IMR-90 (cell line): ENCODE measurements at regions not wholly inside any gene's neighbourhood (a gene's known extent, or its start where the extent isn't known, plus 50 kb on each side); places are given as distances from the start of the nearest gene placed in this dataset.

Experiments
- ATAC-seq: fragments of 200-7000 bp; cut with Tn5 transposase; 2 replicates; pipeline ENCODE4 v1.9.1; 2020; ENCODE audit warnings: low read depth, mild to moderate bottlenecking, moderate library complexity
- BruUV-seq: library from RNA; stranded (reverse); fragments of 400-500 nt; replicated peaks from 2 replicates; lab custom pipeline; 2021; lab: Mats Ljungman, UMichigan
- CTCF ChIA-PET: fragments of 300-600 bp; formaldehyde crosslinking; extraction: SDS; loops from one replicate; lab custom pipeline; 2021; ENCODE audit warnings: antibody characterized with exemption; lab: Yijun Ruan, JAX
- POLR2A ChIA-PET: fragments of 300-600 bp; sonication (Branson Sonifier 250); formaldehyde crosslinking; loops from one replicate; lab custom pipeline; 2022; ENCODE audit warnings: antibody characterized with exemption; ENCODE audit not compliant: unreplicated experiment; lab: Charles Lee
- DNase-seq: peaks from one replicate; pipeline ENCODE4 v3.0.0; 2013
- H2AFZ ChIP-seq: replicated peaks from 2 replicates; pipeline ENCODE3; 2013; ENCODE audit warnings: low read length, mild to moderate bottlenecking; ENCODE audit not compliant: poor library complexity
- H2AK5ac ChIP-seq: 2 replicates; pipeline ENCODE4 v1.6.1; 2013; ENCODE audit warnings: low read depth, low read length, inconsistent platforms
- H2AK9ac ChIP-seq: replicated peaks from 2 replicates; pipeline ENCODE3; 2013; ENCODE audit warnings: mild to moderate bottlenecking, low read depth, low read length, moderate library complexity; ENCODE audit not compliant: poor library complexity
- H2BK120ac ChIP-seq: 2 replicates; pipeline ENCODE4 v1.6.1; 2013; ENCODE audit warnings: low read depth, low read length, inconsistent platforms
- H2BK15ac ChIP-seq: 3 replicates; pipeline ENCODE4 v1.6.1; 2013; ENCODE audit warnings: low read depth, low read length, inconsistent platforms
- H2BK20ac ChIP-seq: 2 replicates; pipeline ENCODE4 v1.6.1; 2013; ENCODE audit warnings: low read depth, mild to moderate bottlenecking, inconsistent platforms, low read length, moderate library complexity
- H2BK5ac ChIP-seq: 2 replicates; pipeline ENCODE4 v1.6.1; 2013; ENCODE audit warnings: mild to moderate bottlenecking, low read depth, low read length, inconsistent platforms; ENCODE audit not compliant: poor library complexity, severe bottlenecking
- H3K14ac ChIP-seq: replicated peaks from 2 replicates; pipeline ENCODE4 v1.6.1; 2013; ENCODE audit warnings: low read depth, low read length, inconsistent platforms
- H3K18ac ChIP-seq: 2 replicates; pipeline ENCODE4 v1.6.1; 2013; ENCODE audit warnings: low read depth, low read length, control low read depth
- H3K23ac ChIP-seq: 2 replicates; pipeline ENCODE4 v1.6.1; 2013; ENCODE audit warnings: low read depth, low read length, inconsistent platforms
- H3K27ac ChIP-seq: 2 replicates; pipeline ENCODE4 v1.5.1; 2013; ENCODE audit warnings: mild to moderate bottlenecking, control low read depth, low read length; ENCODE audit not compliant: insufficient read depth
- H3K27me3 ChIP-seq: 2 replicates; pipeline ENCODE4 v1.6.1; 2013; ENCODE audit warnings: low read length; ENCODE audit not compliant: control insufficient read depth, insufficient read depth
- H3K36me3 ChIP-seq: 2 replicates; pipeline ENCODE4 v1.6.1; 2013; ENCODE audit warnings: low read length, mixed read lengths; ENCODE audit not compliant: control insufficient read depth, insufficient read depth
- H3K4ac ChIP-seq: 2 replicates; pipeline ENCODE4 v1.6.1; 2013; ENCODE audit warnings: low read depth, low read length, inconsistent platforms
- H3K4me1 ChIP-seq: 2 replicates; pipeline ENCODE4 v1.6.1; 2013; ENCODE audit warnings: low read length, mixed read lengths; ENCODE audit not compliant: control insufficient read depth, insufficient read depth
- H3K4me2 ChIP-seq: 2 replicates; pipeline ENCODE4 v1.6.1; 2013; ENCODE audit warnings: low read depth, mild to moderate bottlenecking, control low read depth, low read length, moderate library complexity
- H3K4me3 ChIP-seq: 2 replicates; pipeline ENCODE4 v1.5.1; 2013; ENCODE audit warnings: low read depth, mild to moderate bottlenecking, control low read depth, low read length, moderate library complexity; ENCODE audit not compliant: insufficient read depth
- H3K56ac ChIP-seq: 2 replicates; pipeline ENCODE4 v1.6.1; 2013; ENCODE audit warnings: low read length, inconsistent platforms; ENCODE audit not compliant: insufficient read depth; ENCODE audit errors: extremely low read depth
- H3K79me1 ChIP-seq, 2 experiments: 2 replicates each; pipeline ENCODE4 v1.6.1; 2013; ENCODE audit warnings: low read length in 2 of 2, inconsistent platforms in 1 of 2, low read depth in 1 of 2
- H3K9ac ChIP-seq: 2 replicates; pipeline ENCODE4 v1.6.1; 2013; ENCODE audit warnings: low read depth, low read length, control low read depth
- H3K9me1 ChIP-seq: 2 replicates; pipeline ENCODE4 v1.6.1; 2013; ENCODE audit warnings: low read length, inconsistent platforms; ENCODE audit not compliant: insufficient read depth
- H3K9me3 ChIP-seq: 2 replicates; pipeline ENCODE4 v1.6.1; 2013; ENCODE audit warnings: low read length; ENCODE audit not compliant: control insufficient read depth, insufficient read depth
- H4K20me1 ChIP-seq: 2 replicates; pipeline ENCODE4 v1.6.1; 2013; ENCODE audit warnings: low read length, inconsistent platforms; ENCODE audit not compliant: insufficient read depth
- H4K5ac ChIP-seq: 2 replicates; pipeline ENCODE4 v1.6.1; 2013; ENCODE audit warnings: mild to moderate bottlenecking, low read depth, low read length, control low read depth
- H4K8ac ChIP-seq, 2 experiments: 2 replicates each; pipeline ENCODE4 v1.6.1; 2013; ENCODE audit warnings: low read depth in 2 of 2, low read length in 2 of 2, control low read depth in 1 of 2, inconsistent platforms in 1 of 2
- H4K91ac ChIP-seq: 2 replicates; pipeline ENCODE4 v1.6.1; 2013; ENCODE audit warnings: low read depth, low read length, inconsistent platforms; ENCODE audit not compliant: insufficient read depth
- BHLHE40 ChIP-seq: fragments of 150-350 bp; IDR thresholded peaks from 2 replicates; pipeline ENCODE4 v1.6.1; 2016; ENCODE audit warnings: mild to moderate bottlenecking, low read depth, low read length
- CEBPB ChIP-seq: IDR thresholded peaks from 2 replicates; pipeline ENCODE4 v1.6.1; 2012; ENCODE audit warnings: low read depth, low read length, improper control_type of control experiment
- CHD1 ChIP-seq: IDR thresholded peaks from 2 replicates; pipeline ENCODE4 v1.6.1; 2012; ENCODE audit warnings: low read depth, low read length, improper control_type of control experiment
- ELK1 ChIP-seq: fragments of 150-350 bp; IDR thresholded peaks from 2 replicates; pipeline ENCODE4 v1.6.1; 2016; ENCODE audit warnings: low read depth, mild to moderate bottlenecking, low read length, moderate library complexity, borderline replicate concordance
- FOS ChIP-seq: fragments of 150-350 bp; IDR thresholded peaks from 2 replicates; pipeline ENCODE4 v1.6.1; 2016; ENCODE audit warnings: low read depth, low read length
- MAFK ChIP-seq: IDR thresholded peaks from 2 replicates; pipeline ENCODE4 v1.6.1; 2012; ENCODE audit warnings: low read depth, low read length, improper control_type of control experiment
- MAZ ChIP-seq: IDR thresholded peaks from 2 replicates; pipeline ENCODE4 v1.6.1; 2012; ENCODE audit warnings: low read depth, mild to moderate bottlenecking, low read length, improper control_type of control experiment, moderate library complexity, borderline replicate concordance
- MXI1 ChIP-seq: IDR thresholded peaks from 2 replicates; pipeline ENCODE4 v1.6.1; 2012; ENCODE audit warnings: low read depth, mild to moderate bottlenecking, low read length, moderate library complexity, borderline replicate concordance
- NFE2L2 ChIP-seq: fragments of 150-350 bp; IDR thresholded peaks from 2 replicates; pipeline ENCODE4 v1.6.1; 2016; ENCODE audit warnings: low read depth, mild to moderate bottlenecking, low read length
- POLR2A ChIP-seq: IDR thresholded peaks from 2 replicates; pipeline ENCODE4 v1.6.1; 2012; ENCODE audit warnings: mild to moderate bottlenecking, low read depth, low read length
- RAD21 ChIP-seq: IDR thresholded peaks from 2 replicates; pipeline ENCODE4 v1.6.1; 2012; ENCODE audit warnings: low read length, improper control_type of control experiment
- RCOR1 ChIP-seq: IDR thresholded peaks from 2 replicates; pipeline ENCODE4 v1.6.1; 2012; ENCODE audit warnings: mild to moderate bottlenecking, low read length, improper control_type of control experiment; ENCODE audit not compliant: insufficient replicate concordance
- RFX5 ChIP-seq: IDR thresholded peaks from 2 replicates; pipeline ENCODE4 v1.8.0; 2012; ENCODE audit warnings: low read depth, mild to moderate bottlenecking, low read length, moderate library complexity
- SMC3 ChIP-seq: fragments of 150-350 bp; IDR thresholded peaks from 2 replicates; pipeline ENCODE4 v1.6.1; 2016; ENCODE audit warnings: low read depth, mild to moderate bottlenecking, antibody characterized with exemption, low read length, moderate library complexity
- USF2 ChIP-seq: fragments of 150-350 bp; IDR thresholded peaks from 2 replicates; pipeline ENCODE4 v1.6.1; 2017; ENCODE audit warnings: mild to moderate bottlenecking, antibody characterized with exemption, low read length, low read depth
- WGBS, 2 experiments: methylation state at CpG; one replicate each; pipeline versions ENCODE4 v1.1.5 to v1.1.7; 2013; ENCODE audit warnings: missing lambda C conversion rate in 2 of 2; ENCODE audit not compliant: insufficient read length in 1 of 2; ENCODE audit errors: extremely low coverage in 2 of 2; 5-methylcytosine and 5-hydroxymethylcytosine counted together
- dilution Hi-C: fragments of 300-500 bp; cut with HindIII; formaldehyde crosslinking; loops from one replicate; pipeline ENCODE4 v1.14.3; 2018; ENCODE audit warnings: low sequenced_read_pairs; ENCODE audit not compliant: unreplicated experiment
- in situ Hi-C: fragments of 300-500 bp; cut with MboI; formaldehyde crosslinking; loops from 3 replicates; pipeline ENCODE4 v1.14.3; 2019; ENCODE audit warnings: low sequenced_read_pairs, inconsistent platforms, mixed read lengths
- intact Hi-C: fragments of 100-400 bp; cut with micrococcal nuclease; formaldehyde crosslinking; loops from 2 replicates; pipeline ENCODE4 v1.10.0; 2022

- Histone ChIP-seq H3K56ac (no peak overlapping the region), H3K4ac (no peak overlapping the region), H3K9me1 (no peaks in the 10 kb centered on the region), H3K79me1 (no peaks in the 10 kb centered on the region), H2BK120ac (no peak overlapping the region), H3K36me3 (no peaks in the 10 kb centered on the region), H2BK5ac (no peak overlapping the region), H4K8ac (no peak overlapping the region), H3K27ac (no peak overlapping the region), H3K23ac (no peak overlapping the region), H2AK5ac (no peak overlapping the region), H3K18ac (no peak overlapping the region), H3K27me3 (no peaks in the 10 kb centered on the region), H3K9me3 (no peaks in the 10 kb centered on the region), H4K91ac (no peak overlapping the region), H2BK20ac (no peak overlapping the region), H3K4me2 (no peak overlapping the region), H3K14ac (no peak overlapping the region), H3K4me3 (no peak overlapping the region), H2AFZ (no peak overlapping the region), H2BK15ac (no peak overlapping the region), H3K9ac (no peak overlapping the region), H2AK9ac (no peak overlapping the region), H4K20me1 (no peaks in the 10 kb centered on the region), H3K4me1 (peaks cover 3% of the 10 kb centered on the region), H4K5ac (no peak overlapping the region)
- ATAC-seq (no peak), DNase-seq (no peak)
- dilution Hi-C loops, result no loop called here
- TF ChIP-seq RAD21, result no peak
- TF ChIP-seq FOS, result no peak
- no peak for TF ChIP-seq MAFK
- no peak for TF ChIP-seq SMC3
- TF ChIP-seq MXI1, result no peak
- no peak for TF ChIP-seq RFX5
- TF ChIP-seq USF2, result no peak
- TF ChIP-seq POLR2A, result no peak
- TF ChIP-seq RCOR1, result no peak
- TF ChIP-seq ELK1, result no peak
- no peak for TF ChIP-seq MAZ
- TF ChIP-seq NFE2L2, result no peak
- no peak for TF ChIP-seq CEBPB
- no peak for TF ChIP-seq CHD1
- no peak for TF ChIP-seq BHLHE40
- intact Hi-C loops, result no loop called here
- in situ Hi-C loops, result no loop called here
- ChIA-PET POLR2A (no interaction called here), CTCF (no interaction called here)
- WGBS, 2 experiments, result 100% methylated on average over 1 of the region's 3 CpGs; no CpG with 5 or more reads in 1 of the 2 experiments
- BruUV-seq, result no TSS peak
Measured at GRCh38 chr15:95138604-95139270, 907.4 kb downstream of the MCTP2 start.
